Stimulated activated naive B cell treated with anti-CD40 and anti-IgM and Interleukin-4, amounts not matched to agents 10 μg/mL and 1 μg/mL and 100 μg/mL, for 72 hours (primary cell): ENCODE measurements at regions not wholly inside any gene's neighbourhood (a gene's known extent, or its start where the extent isn't known, plus 50 kb on each side); places are given as distances from the start of the nearest gene placed in this dataset.
"Not testable (repeated sequence)": the region's sequence is repeated elsewhere in the genome, so short reads cannot be mapped to it uniquely, and the experiment has no call there.

Source experiments
- ATAC-seq, 2 donors: fragments of 150-1000 bp; cut with Tn5 transposase; replicated peaks; 2 replicates each; pipeline ENCODE4 v1.10.0; 2021; ENCODE audit warnings: moderate library complexity in 1 of 2
- DNase-seq: peaks from one replicate; pipeline ENCODE4 v3.0.0; 2021
- H3K27ac Mint-ChIP-seq: one replicate; pipeline ENCODE4 v1.8.0; 2022; ENCODE audit warnings: mild to moderate bottlenecking, mixed read lengths
- H3K27me3 Mint-ChIP-seq, 2 donors: one replicate each; pipeline ENCODE4 v1.8.0; 2022; ENCODE audit warnings: mixed read lengths in 2 of 2
- H3K36me3 Mint-ChIP-seq, 2 donors: one replicate each; pipeline ENCODE4 v1.8.0; 2022; ENCODE audit warnings: mixed read lengths in 2 of 2, mild to moderate bottlenecking in 1 of 2
- H3K4me1 Mint-ChIP-seq, 2 donors: one replicate each; pipeline ENCODE4 v1.8.0; 2022; ENCODE audit warnings: mixed read lengths in 2 of 2, mild to moderate bottlenecking in 1 of 2
- H3K4me3 Mint-ChIP-seq, 2 donors: one replicate each; pipeline ENCODE4 v1.8.0; 2022; ENCODE audit warnings: mild to moderate bottlenecking in 2 of 2, mixed read lengths in 2 of 2, moderate library complexity in 1 of 2
- H3K9me3 Mint-ChIP-seq, 2 donors: one replicate each; pipeline ENCODE4 v1.8.0; 2022; ENCODE audit warnings: mixed read lengths in 2 of 2, mild to moderate bottlenecking in 1 of 2

- not testable (repeated sequence) for H3K27me3 Mint-ChIP-seq, H3K4me3 Mint-ChIP-seq, H3K36me3 Mint-ChIP-seq, H3K4me1 Mint-ChIP-seq, H3K27ac Mint-ChIP-seq, ATAC-seq, DNase-seq
- peaks cover 15 to 19% of the 10 kb centered on the region in 2 donors for H3K9me3 Mint-ChIP-seq
Measured at GRCh38 chr6:66258731-66259487, 551.9 kb upstream of the EYS start.

GRCh38 chr6:66245231-66245630 is 538.2 kb upstream of the EYS start:
- ATAC-seq (no peak), DNase-seq (no peak)
- H3K36me3 Mint-ChIP-seq, result no peaks in the 10 kb centered on the region
- H3K27me3 Mint-ChIP-seq, result no peaks in the 10 kb centered on the region
- no peak overlapping the region for H3K4me3 Mint-ChIP-seq
- no peaks in the 10 kb centered on the region for H3K4me1 Mint-ChIP-seq
- H3K9me3 Mint-ChIP-seq, result peaks cover 5 to 6% of the 10 kb centered on the region in 2 donors
- H3K27ac Mint-ChIP-seq, result no peak overlapping the region

GRCh38 chr6:66238851-66239250 is 531.8 kb upstream of the EYS start:
- Mint-ChIP-seq H3K4me1 (no peaks in the 10 kb centered on the region), H3K4me3 (no peak overlapping the region), H3K27ac (no peak overlapping the region), H3K36me3 (no peaks in the 10 kb centered on the region), H3K27me3 (no peaks in the 10 kb centered on the region), H3K9me3 (peaks cover 0 to 2% of the 10 kb centered on the region in 2 donors)
- DNase-seq (no peak), ATAC-seq (no peak)

GRCh38 chr6:66232890-66233289 is 525.9 kb upstream of the EYS start:
- Mint-ChIP-seq H3K27ac (no peak overlapping the region), H3K9me3 (peaks cover 2 to 4% of the 10 kb centered on the region in 2 donors), H3K27me3 (no peaks in the 10 kb centered on the region), H3K4me3 (no peak overlapping the region), H3K4me1 (no peaks in the 10 kb centered on the region), H3K36me3 (no peaks in the 10 kb centered on the region)
- DNase-seq (no peak), ATAC-seq (no peak)

GRCh38 chr6:66230591-66230990 is 523.6 kb upstream of the EYS start:
- Mint-ChIP-seq H3K4me3 (no peak overlapping the region), H3K9me3 (peaks cover 0 to 4% of the 10 kb centered on the region in 2 donors), H3K27me3 (no peaks in the 10 kb centered on the region), H3K36me3 (no peaks in the 10 kb centered on the region), H3K4me1 (no peaks in the 10 kb centered on the region), H3K27ac (no peak overlapping the region)
- DNase-seq, result no peak
- ATAC-seq, result no peak

DNA sequence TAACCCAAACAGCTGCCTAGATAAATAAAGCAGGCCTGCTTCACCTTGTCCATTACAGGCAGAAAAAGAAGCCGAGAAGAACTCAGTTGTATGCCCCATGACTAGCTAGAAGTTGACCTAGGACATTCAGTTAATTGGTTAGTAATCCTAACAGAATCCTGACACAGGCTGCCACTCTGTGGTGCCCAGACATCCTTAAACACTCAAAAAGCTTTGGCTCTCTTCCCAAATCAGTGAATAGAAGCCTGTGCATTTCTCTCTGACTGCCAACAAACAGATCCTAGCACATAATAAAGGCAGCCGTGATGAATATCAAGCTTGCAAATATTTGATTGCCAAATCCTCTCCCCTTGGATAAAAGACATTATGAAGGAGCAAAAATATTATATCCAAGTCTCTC is 519.1 kb upstream of the EYS start:
- H3K27me3 Mint-ChIP-seq, result no peaks in the 10 kb centered on the region
- H3K27ac Mint-ChIP-seq, result no peak overlapping the region
- ATAC-seq (no peak), DNase-seq (no peak)
- H3K4me3 Mint-ChIP-seq, result no peak overlapping the region
- H3K9me3 Mint-ChIP-seq, result peaks cover 0 to 4% of the 10 kb centered on the region in 2 donors
- H3K36me3 Mint-ChIP-seq, result no peaks in the 10 kb centered on the region
- H3K4me1 Mint-ChIP-seq, result no peaks in the 10 kb centered on the region

DNA sequence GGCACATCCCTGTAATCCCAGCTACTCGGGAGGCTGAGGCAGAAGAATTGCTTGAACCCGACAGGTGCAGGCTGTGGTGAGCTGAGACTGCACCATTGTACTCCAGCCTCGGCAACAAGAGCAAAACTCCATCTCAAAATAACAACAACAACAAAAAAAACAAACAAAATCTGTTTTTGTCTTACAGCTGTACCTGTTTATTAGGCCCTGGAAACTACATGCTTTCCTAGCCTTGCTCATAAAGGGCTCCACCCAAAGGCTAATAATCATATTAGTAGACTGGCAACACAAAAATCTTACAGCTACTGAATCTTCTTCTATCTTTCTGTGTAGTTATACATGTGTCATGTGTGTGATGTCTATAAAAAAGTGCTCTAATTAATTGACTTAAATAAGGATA is 503.9 kb upstream of the EYS start:
- Mint-ChIP-seq H3K4me3 (no peak overlapping the region), H3K4me1 (no peaks in the 10 kb centered on the region), H3K36me3 (no peaks in the 10 kb centered on the region), H3K9me3 (peaks cover 1 to 12% of the 10 kb centered on the region in 2 donors), H3K27me3 (no peaks in the 10 kb centered on the region), H3K27ac (no peak overlapping the region)
- DNase-seq (no peak), ATAC-seq (no peak)

DNA sequence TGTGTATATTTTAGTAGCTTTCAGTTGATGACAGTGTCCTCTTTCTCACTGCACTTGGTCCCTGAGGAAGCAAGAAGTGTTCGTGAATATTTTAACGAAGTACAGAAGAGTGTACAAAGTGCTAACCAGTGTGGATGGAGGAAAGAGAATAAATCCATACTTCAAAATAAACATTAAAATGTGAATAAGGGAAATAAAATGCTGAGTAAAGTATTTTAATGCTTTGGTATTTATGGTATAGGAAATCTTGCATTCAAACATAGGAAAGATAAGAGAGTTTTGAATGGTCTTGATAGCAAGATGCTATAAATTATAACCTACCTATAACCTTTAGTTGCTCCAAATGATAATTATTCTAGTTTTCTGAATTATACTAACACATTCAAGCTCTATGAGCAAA is 493.4 kb upstream of the EYS start:
- DNase-seq (no peak), ATAC-seq (no peak)
- Mint-ChIP-seq H3K4me1 (no peaks in the 10 kb centered on the region), H3K27me3 (no peaks in the 10 kb centered on the region), H3K27ac (no peak overlapping the region), H3K9me3 (peaks cover 0 to 5% of the 10 kb centered on the region in 2 donors), H3K36me3 (no peaks in the 10 kb centered on the region), H3K4me3 (no peak overlapping the region)

DNA sequence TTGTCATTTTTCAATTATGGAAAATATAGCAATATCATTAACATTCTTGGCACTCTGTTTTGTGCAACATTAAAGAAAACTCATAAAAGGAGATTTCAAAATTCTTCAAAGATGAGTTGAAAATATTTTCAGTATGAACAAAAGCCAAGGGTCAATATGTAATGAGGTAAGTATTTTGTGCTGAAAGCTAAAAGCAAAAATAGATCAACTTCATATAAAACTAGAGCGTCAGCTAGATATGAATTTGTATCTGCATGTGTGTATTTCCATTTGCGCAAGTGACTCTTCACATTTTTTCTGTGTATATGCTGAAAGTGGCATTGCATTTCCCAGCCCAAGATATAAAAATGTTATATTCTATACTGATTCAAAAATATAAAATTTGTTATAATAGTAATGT is 492.1 kb upstream of the EYS start:
- Mint-ChIP-seq H3K9me3 (peaks cover 0 to 5% of the 10 kb centered on the region in 2 donors), H3K27me3 (no peaks in the 10 kb centered on the region), H3K4me1 (no peaks in the 10 kb centered on the region), H3K27ac (no peak overlapping the region), H3K4me3 (no peak overlapping the region), H3K36me3 (no peaks in the 10 kb centered on the region)
- ATAC-seq, result no peak
- no peak for DNase-seq

DNA sequence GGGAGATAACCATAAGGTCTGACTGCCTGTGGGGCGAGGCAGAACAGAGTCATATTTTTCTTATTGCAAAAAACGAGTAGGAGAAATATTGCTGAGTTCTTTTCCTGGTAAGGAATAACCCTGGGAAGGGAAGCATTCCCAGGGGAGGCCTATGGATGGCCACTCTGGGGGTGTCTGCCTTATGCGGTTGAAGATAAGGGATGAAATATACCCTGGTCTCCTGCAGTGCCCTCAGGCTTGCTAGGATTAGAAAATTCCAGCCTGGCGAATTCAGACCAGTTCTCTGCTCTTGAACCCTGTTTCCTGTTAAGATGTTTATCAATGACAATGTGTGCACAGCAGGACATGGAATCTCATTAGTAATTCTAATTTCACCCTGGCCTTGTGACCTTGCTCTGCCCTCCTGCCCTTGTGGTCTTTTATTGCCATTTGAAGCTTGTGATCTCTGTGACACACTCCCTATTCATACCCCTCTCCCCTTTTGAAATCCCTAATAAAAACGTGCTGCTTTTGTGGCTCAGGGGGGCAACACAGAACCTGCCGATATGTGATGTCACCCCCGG is 491.1 kb upstream of the EYS start:
- H3K27ac Mint-ChIP-seq, result no peak overlapping the region
- peaks cover 0 to 5% of the 10 kb centered on the region in 2 donors for H3K9me3 Mint-ChIP-seq
- ATAC-seq (no peak), DNase-seq (no peak)
- no peaks in the 10 kb centered on the region for H3K4me1 Mint-ChIP-seq
- H3K4me3 Mint-ChIP-seq, result no peak overlapping the region
- H3K27me3 Mint-ChIP-seq, result no peaks in the 10 kb centered on the region
- H3K36me3 Mint-ChIP-seq, result no peaks in the 10 kb centered on the region

GRCh38 chr6:66190858-66191257 is 483.8 kb upstream of the EYS start:
- DNase-seq (no peak), ATAC-seq (no peak)
- Mint-ChIP-seq H3K4me1 (no peaks in the 10 kb centered on the region), H3K9me3 (peaks cover 0 to 2% of the 10 kb centered on the region in 2 donors), H3K4me3 (no peak overlapping the region), H3K27me3 (no peaks in the 10 kb centered on the region), H3K36me3 (no peaks in the 10 kb centered on the region), H3K27ac (no peak overlapping the region)

GRCh38 chr6:66189915-66190314 is 482.9 kb upstream of the EYS start:
- H3K9me3 Mint-ChIP-seq, result peaks cover 0 to 2% of the 10 kb centered on the region in 2 donors
- no peak overlapping the region for H3K4me3 Mint-ChIP-seq

GRCh38 chr6:66186756-66187155 is 479.7 kb upstream of the EYS start:
- no peak for ATAC-seq
- no peak for DNase-seq
- Mint-ChIP-seq H3K4me1 (no peaks in the 10 kb centered on the region), H3K27ac (no peak overlapping the region), H3K4me3 (no peak overlapping the region), H3K9me3 (peaks cover 0 to 2% of the 10 kb centered on the region in 2 donors), H3K36me3 (no peaks in the 10 kb centered on the region), H3K27me3 (no peaks in the 10 kb centered on the region)

More at GRCh38 chr6:66189915-66190314, 482.9 kb upstream of the EYS start:
- Mint-ChIP-seq H3K27me3 (no peaks in the 10 kb centered on the region), H3K36me3 (no peaks in the 10 kb centered on the region), H3K27ac (no peak overlapping the region), H3K4me1 (no peaks in the 10 kb centered on the region)
- DNase-seq (no peak), ATAC-seq (no peak)

DNA sequence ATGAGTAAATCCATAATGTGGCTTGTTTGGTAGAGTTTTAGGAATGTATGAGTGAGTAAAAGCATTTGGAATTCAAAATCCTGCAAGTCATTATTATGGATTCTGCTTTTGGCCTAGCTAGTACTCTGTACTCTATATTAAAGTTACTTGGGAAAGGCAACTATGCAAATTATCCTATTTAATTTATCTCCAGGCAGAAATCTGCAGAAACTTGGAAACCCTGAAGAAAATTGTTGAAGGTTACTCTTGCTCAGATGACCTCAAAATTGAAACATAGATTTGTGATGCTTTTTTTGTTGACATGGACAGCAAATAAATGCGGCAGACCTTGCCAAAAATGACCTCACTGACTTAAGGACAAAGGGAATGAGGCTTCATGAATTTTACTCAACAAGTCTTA is 477.1 kb upstream of the EYS start:
- Mint-ChIP-seq H3K27ac (no peak overlapping the region), H3K27me3 (no peaks in the 10 kb centered on the region), H3K4me3 (no peak overlapping the region), H3K9me3 (peaks cover 0 to 2% of the 10 kb centered on the region in 2 donors), H3K36me3 (no peaks in the 10 kb centered on the region), H3K4me1 (no peaks in the 10 kb centered on the region)
- no peak for DNase-seq
- no peak for ATAC-seq

GRCh38 chr6:66179361-66179760 is 472.3 kb upstream of the EYS start:
- ATAC-seq (no peak), DNase-seq (no peak)
- Mint-ChIP-seq H3K27ac (no peak overlapping the region), H3K4me3 (no peak overlapping the region), H3K27me3 (no peaks in the 10 kb centered on the region), H3K9me3 (peaks cover 0 to 1% of the 10 kb centered on the region in 2 donors), H3K36me3 (no peaks in the 10 kb centered on the region), H3K4me1 (no peaks in the 10 kb centered on the region)
